Cardiac fibroblast (primary cell): ENCODE measurements at regions not wholly inside any gene's neighbourhood (a gene's known extent, or its start where the extent isn't known, plus 50 kb on each side); places are given as distances from the start of the nearest gene placed in this dataset.

ENCODE experiments used
- DNase-seq, 2 donors: peaks; one replicate each; pipeline versions ENCODE4 v3.0.0 to v3.0.0-alpha.2; 2010; ENCODE audit warnings: low read depth in 2 of 2
- H3K4me3 ChIP-seq, 2 donors: replicated peaks in 1 of 2; 1 replicate in 1 of 2; 2 replicates in 1 of 2; pipeline ENCODE4 v1.5.1; 2011; ENCODE audit warnings: low read depth in 2 of 2, low read length in 2 of 2, mild to moderate bottlenecking in 2 of 2, moderate library complexity in 1 of 2
- TF ChIP-seq, protein P1 (sequence below): IDR thresholded peaks from one replicate; pipeline ENCODE4 v1.5.1; 2011; ENCODE audit warnings: low read depth, mild to moderate bottlenecking, low read length, inconsistent platforms

GRCh38 chr12:24711056-24712008, 237.6 kb downstream of the BCAT1 start:
- TF ChIP-seq, protein P1, sequence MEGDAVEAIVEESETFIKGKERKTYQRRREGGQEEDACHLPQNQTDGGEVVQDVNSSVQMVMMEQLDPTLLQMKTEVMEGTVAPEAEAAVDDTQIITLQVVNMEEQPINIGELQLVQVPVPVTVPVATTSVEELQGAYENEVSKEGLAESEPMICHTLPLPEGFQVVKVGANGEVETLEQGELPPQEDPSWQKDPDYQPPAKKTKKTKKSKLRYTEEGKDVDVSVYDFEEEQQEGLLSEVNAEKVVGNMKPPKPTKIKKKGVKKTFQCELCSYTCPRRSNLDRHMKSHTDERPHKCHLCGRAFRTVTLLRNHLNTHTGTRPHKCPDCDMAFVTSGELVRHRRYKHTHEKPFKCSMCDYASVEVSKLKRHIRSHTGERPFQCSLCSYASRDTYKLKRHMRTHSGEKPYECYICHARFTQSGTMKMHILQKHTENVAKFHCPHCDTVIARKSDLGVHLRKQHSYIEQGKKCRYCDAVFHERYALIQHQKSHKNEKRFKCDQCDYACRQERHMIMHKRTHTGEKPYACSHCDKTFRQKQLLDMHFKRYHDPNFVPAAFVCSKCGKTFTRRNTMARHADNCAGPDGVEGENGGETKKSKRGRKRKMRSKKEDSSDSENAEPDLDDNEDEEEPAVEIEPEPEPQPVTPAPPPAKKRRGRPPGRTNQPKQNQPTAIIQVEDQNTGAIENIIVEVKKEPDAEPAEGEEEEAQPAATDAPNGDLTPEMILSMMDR, result no peak
- no peak overlapping the region for H3K4me3 ChIP-seq

DNA sequence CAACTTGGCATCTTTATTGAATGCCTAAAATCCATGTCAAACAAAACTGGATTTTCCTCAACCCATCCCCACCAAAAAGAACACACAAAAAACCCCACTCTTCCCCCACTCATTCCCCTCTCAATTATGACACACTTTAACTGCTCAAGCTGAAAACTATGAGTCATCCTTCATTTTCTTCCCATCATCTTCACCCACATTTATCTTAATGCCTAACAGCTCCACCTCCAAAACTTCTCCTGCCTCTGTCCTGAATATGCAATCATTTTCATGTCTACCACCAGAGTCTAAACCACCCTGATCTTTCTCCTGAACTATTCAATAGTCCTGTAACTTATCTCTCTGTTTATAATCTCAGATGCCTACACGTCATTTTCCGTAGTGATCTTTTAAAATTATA, 239.7 kb downstream of the BCAT1 start:
- DNase-seq, result peak; percentile 18 to 23
- H3K4me3 ChIP-seq, result no peak overlapping the region
- TF ChIP-seq, protein P1, result no peak

More at GRCh38 chr12:24711056-24712008, 237.6 kb downstream of the BCAT1 start:
- DNase-seq, result no peak

- no peak overlapping the region for H3K4me3 ChIP-seq
- TF ChIP-seq, protein P1, result no peak
- DNase-seq, result no peak
Measured at GRCh38 chr12:24708718-24709117, 240.2 kb downstream of the BCAT1 start.

GRCh38 chr12:24708043-24708442, 240.9 kb downstream of the BCAT1 start:
- H3K4me3 ChIP-seq, result no peak overlapping the region
- TF ChIP-seq, protein P1, result no peak
- DNase-seq, result no peak

DNA sequence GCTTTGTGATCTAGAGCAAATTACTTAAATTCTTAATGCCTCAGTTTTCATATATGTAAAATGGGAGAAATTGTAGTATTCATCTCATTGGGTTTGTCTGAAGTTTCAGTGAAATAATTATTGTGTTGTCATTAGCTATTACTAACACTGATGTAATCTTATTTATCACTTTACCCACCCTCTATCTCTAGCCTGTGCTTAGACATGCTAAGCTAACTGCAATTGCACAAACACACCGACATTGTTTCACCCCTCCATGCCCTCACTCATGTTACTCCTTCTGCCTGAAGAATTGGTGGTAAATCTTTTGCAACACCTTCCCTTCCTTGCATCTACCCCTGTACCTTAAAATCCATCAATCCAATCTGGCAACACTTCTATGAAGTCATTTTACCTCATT, 241.6 kb downstream of the BCAT1 start:
- DNase-seq, result no peak
- TF ChIP-seq, protein P1, result no peak
- no peak overlapping the region for H3K4me3 ChIP-seq

DNA sequence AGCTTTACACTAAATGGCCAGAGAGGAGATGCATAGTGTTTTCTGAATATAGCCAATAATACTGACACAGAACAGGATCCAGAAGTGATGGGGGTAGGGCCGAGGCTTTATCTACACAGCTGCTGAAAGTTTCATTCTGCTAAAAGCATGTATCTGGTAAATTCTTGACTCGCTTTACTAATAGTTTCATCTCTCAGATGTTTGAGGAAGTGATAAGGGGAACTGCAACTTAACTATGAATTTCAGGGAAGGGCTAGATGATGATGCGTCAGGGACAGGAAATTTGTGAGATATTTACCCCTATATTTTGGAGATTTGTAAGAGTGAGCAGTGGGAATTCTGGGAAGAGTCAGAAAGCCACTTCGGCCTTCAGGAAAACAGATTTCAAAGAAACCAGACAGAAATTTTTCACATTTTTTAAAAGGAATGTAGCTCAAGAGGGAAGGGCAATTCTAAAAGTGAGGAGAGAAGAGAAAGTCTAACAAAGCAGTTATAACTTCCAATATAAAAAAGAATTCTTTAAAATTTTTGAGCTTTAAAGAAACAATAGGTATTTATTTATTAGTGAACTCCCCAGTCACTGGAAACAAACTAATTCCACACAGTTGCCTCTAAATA, 243.1 kb downstream of the BCAT1 start:
- TF ChIP-seq, protein P1, result no peak
- DNase-seq, result peak; percentile 9 to 59
- H3K4me3 ChIP-seq, result no peak overlapping the region
